WTC11 (cell line): ENCODE measurements at regions not wholly inside any gene's neighbourhood (a gene's known extent, or its start where the extent isn't known, plus 50 kb on each side); places are given as distances from the start of the nearest gene placed in this dataset.

ENCODE experiments used
- ATAC-seq: fragments of 200-7000 bp; cut with Tn5 transposase; 2 replicates; pipeline ENCODE4 v1.10.0; 2021; ENCODE audit warnings: mild to moderate bottlenecking, moderate library complexity
- CTCF ChIA-PET: fragments of 300-600 bp; sonication (Branson Sonifier 250); formaldehyde crosslinking; loops from one replicate; lab custom pipeline; 2021; ENCODE audit warnings: antibody characterized with exemption; lab: Charles Lee
- POLR2A ChIA-PET: fragments of 350-600 bp; sonication (Branson Sonifier 250); formaldehyde crosslinking; loops from one replicate; lab custom pipeline; 2021; ENCODE audit warnings: antibody characterized with exemption; lab: Charles Lee
- DNase-seq: peaks from one replicate; pipeline ENCODE4 v3.0.0; 2021; ENCODE audit warnings: low spot score
- H3K27ac Mint-ChIP-seq: 2 replicates; pipeline ENCODE4 v1.8.0; 2021; ENCODE audit warnings: mixed read lengths
- H3K27me3 Mint-ChIP-seq: 2 replicates; pipeline ENCODE4 v1.8.0; 2021; ENCODE audit warnings: low read depth, mild to moderate bottlenecking, moderate library complexity, mixed read lengths
- H3K36me3 Mint-ChIP-seq: 2 replicates; pipeline ENCODE4 v1.8.0; 2021; ENCODE audit warnings: mixed read lengths
- H3K4me1 Mint-ChIP-seq: 2 replicates; pipeline ENCODE4 v1.8.0; 2022; ENCODE audit warnings: mixed read lengths
- H3K4me3 Mint-ChIP-seq: 2 replicates; pipeline ENCODE4 v1.8.0; 2021; ENCODE audit warnings: mild to moderate bottlenecking, moderate library complexity, mixed read lengths
- H3K9me3 Mint-ChIP-seq: 2 replicates; pipeline ENCODE4 v1.8.0; 2021; ENCODE audit warnings: mixed read lengths
- ATF1 ChIP-seq: sonication (generic); formaldehyde crosslinking; IDR thresholded peaks from 2 replicates; pipeline ENCODE4 v1.8.1; 2023; ENCODE audit warnings: mild to moderate bottlenecking, moderate library complexity, missing genetic modification reagents
- ATF2 ChIP-seq: sonication (generic); formaldehyde crosslinking; IDR thresholded peaks from 2 replicates; pipeline ENCODE4 v1.8.1; 2022; ENCODE audit warnings: low read depth, missing genetic modification reagents, borderline replicate concordance
- ATF6 ChIP-seq: sonication (generic); formaldehyde crosslinking; IDR thresholded peaks from 2 replicates; pipeline ENCODE4 v1.8.1; 2023; ENCODE audit warnings: mild to moderate bottlenecking, missing genetic modification reagents
- FOXJ3 ChIP-seq: sonication (generic); formaldehyde crosslinking; IDR thresholded peaks from 2 replicates; pipeline ENCODE4 v1.9.0; 2021; ENCODE audit warnings: missing genetic modification reagents, mild to moderate bottlenecking, borderline replicate concordance
- FOXP4 ChIP-seq: sonication (generic); formaldehyde crosslinking; IDR thresholded peaks from 2 replicates; pipeline ENCODE4 v1.8.0; 2022; ENCODE audit warnings: mild to moderate bottlenecking, missing genetic modification reagents
- GABPB1 ChIP-seq: sonication (generic); formaldehyde crosslinking; IDR thresholded peaks from 2 replicates; pipeline ENCODE4 v1.8.1; 2023; ENCODE audit warnings: mild to moderate bottlenecking, missing genetic modification reagents
- MYBL2 ChIP-seq: sonication (generic); formaldehyde crosslinking; IDR thresholded peaks from 2 replicates; pipeline ENCODE4 v1.8.1; 2023; ENCODE audit warnings: mild to moderate bottlenecking, moderate library complexity, missing genetic modification reagents
- PREB ChIP-seq: sonication (generic); formaldehyde crosslinking; IDR thresholded peaks from 2 replicates; pipeline ENCODE4 v1.8.1; 2022; ENCODE audit warnings: mild to moderate bottlenecking, missing genetic modification reagents, moderate library complexity, borderline replicate concordance
- TP53 ChIP-seq: sonication (generic); formaldehyde crosslinking; IDR thresholded peaks from 2 replicates; pipeline ENCODE4 v1.8.1; 2023; ENCODE audit warnings: mild to moderate bottlenecking, missing genetic modification reagents
- ZMAT4 ChIP-seq: fragments of 250-450 bp; sonication (Bioruptor Pico); IDR thresholded peaks from 2 replicates; pipeline ENCODE4 v1.9.0; 2021; ENCODE audit warnings: mild to moderate bottlenecking
- ZNF219 ChIP-seq: sonication (generic); formaldehyde crosslinking; IDR thresholded peaks from 2 replicates; pipeline ENCODE4 v1.8.0; 2023; ENCODE audit warnings: missing genetic modification reagents, mild to moderate bottlenecking, borderline replicate concordance
- ZNF232 ChIP-seq: sonication (generic); formaldehyde crosslinking; IDR thresholded peaks from 2 replicates; pipeline ENCODE4 v1.8.0; 2022; ENCODE audit warnings: mild to moderate bottlenecking, missing genetic modification reagents
- ZNF263 ChIP-seq: sonication (generic); formaldehyde crosslinking; IDR thresholded peaks from 2 replicates; pipeline ENCODE4 v1.8.1; 2022; ENCODE audit warnings: low read depth, mild to moderate bottlenecking, moderate library complexity, missing genetic modification reagents
- ZNF317 ChIP-seq: sonication (generic); formaldehyde crosslinking; IDR thresholded peaks from 2 replicates; pipeline ENCODE4 v1.8.1; 2023; ENCODE audit warnings: low read depth, mild to moderate bottlenecking, moderate library complexity, missing genetic modification reagents, borderline replicate concordance
- ZNF425 ChIP-seq: fragments of 250-450 bp; sonication (Bioruptor Pico); conservative IDR thresholded peaks from 2 replicates; pipeline ENCODE4 v1.9.0; 2021; ENCODE audit warnings: mild to moderate bottlenecking
- ZNF671 ChIP-seq: fragments of 250-450 bp; sonication (Bioruptor Pico); IDR thresholded peaks from 2 replicates; pipeline ENCODE4 v1.8.0; 2021; ENCODE audit warnings: mild to moderate bottlenecking
- TF ChIP-seq, protein P1 (sequence below): sonication (generic); formaldehyde crosslinking; IDR thresholded peaks from 2 replicates; pipeline ENCODE4 v1.8.1; 2023; ENCODE audit warnings: mild to moderate bottlenecking, missing genetic modification reagents, moderate library complexity
- TF ChIP-seq, protein P2 (sequence below): sonication (generic); formaldehyde crosslinking; IDR thresholded peaks from 2 replicates; pipeline ENCODE4 v1.8.0; 2022; ENCODE audit warnings: mild to moderate bottlenecking, missing genetic modification reagents
- TF ChIP-seq, protein P3 (sequence below): fragments of 250-450 bp; sonication (Bioruptor Pico); IDR thresholded peaks from 2 replicates; pipeline ENCODE4 v1.8.0; 2021; ENCODE audit warnings: mild to moderate bottlenecking

DNA sequence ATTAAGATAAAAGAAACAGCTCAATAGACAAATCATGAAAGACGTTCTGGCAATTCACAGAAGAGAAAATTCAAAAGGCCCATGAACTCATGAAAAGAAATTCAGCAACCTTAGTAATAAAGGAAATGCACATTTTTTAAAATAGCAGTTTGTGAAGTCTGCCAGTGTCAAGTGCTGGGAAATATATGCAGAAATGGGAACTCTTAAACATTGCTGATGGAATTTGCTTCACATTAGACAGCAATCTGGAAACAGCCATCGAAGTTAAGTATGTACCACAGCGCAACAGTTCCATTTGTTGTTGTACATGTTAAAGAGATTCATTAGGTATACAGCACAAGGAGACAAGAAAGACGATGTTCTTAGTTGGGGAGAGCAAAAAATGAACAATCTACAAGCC is 319.4 kb upstream of the SALL1 start (continued):
- TF ChIP-seq, protein P1, sequence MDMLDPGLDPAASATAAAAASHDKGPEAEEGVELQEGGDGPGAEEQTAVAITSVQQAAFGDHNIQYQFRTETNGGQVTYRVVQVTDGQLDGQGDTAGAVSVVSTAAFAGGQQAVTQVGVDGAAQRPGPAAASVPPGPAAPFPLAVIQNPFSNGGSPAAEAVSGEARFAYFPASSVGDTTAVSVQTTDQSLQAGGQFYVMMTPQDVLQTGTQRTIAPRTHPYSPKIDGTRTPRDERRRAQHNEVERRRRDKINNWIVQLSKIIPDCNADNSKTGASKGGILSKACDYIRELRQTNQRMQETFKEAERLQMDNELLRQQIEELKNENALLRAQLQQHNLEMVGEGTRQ: no peak
- TF ChIP-seq ATF2 (CRISPR knock-in tag): no peak
- TF ChIP-seq, protein P2, sequence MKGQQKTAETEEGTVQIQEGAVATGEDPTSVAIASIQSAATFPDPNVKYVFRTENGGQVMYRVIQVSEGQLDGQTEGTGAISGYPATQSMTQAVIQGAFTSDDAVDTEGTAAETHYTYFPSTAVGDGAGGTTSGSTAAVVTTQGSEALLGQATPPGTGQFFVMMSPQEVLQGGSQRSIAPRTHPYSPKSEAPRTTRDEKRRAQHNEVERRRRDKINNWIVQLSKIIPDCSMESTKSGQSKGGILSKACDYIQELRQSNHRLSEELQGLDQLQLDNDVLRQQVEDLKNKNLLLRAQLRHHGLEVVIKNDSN (CRISPR knock-in tag): no peak
- TF ChIP-seq ZNF671 (CRISPR knock-in tag): no peak

- H3K4me3 Mint-ChIP-seq: no peak overlapping the region
- H3K4me1 Mint-ChIP-seq: peaks cover 30% of the 10 kb centered on the region
- ATAC-seq: no peak
- ChIA-PET CTCF (no interaction called here), POLR2A (no interaction called here)
- TF ChIP-seq ATF1 (CRISPR knock-in tag) (no peak), PREB (CRISPR knock-in tag) (no peak), ZNF425 (no peak)
- no peaks in the 10 kb centered on the region; the same call in 1 of the 2 replicates for H3K27me3 Mint-ChIP-seq
- no peaks in the 10 kb centered on the region for H3K36me3 Mint-ChIP-seq
- H3K9me3 Mint-ChIP-seq: no peaks in the 10 kb centered on the region
- no peak overlapping the region for H3K27ac Mint-ChIP-seq
- DNase-seq: no peak
These were observed 313.9 kb upstream of the SALL1 start for GRCh38 chr16:51464996-51465395.

- Mint-ChIP-seq H3K27ac (no peak overlapping the region), H3K9me3 (no peaks in the 10 kb centered on the region), H3K4me1 (peaks cover 29% of the 10 kb centered on the region), H3K4me3 (no peak overlapping the region), H3K36me3 (no peaks in the 10 kb centered on the region), H3K27me3 (no peaks in the 10 kb centered on the region; the same call in 1 of the 2 replicates)
- DNase-seq (no peak), ATAC-seq (no peak)
- ChIA-PET CTCF (no interaction called here), POLR2A (no interaction called here)
- TF ChIP-seq, protein P3, sequence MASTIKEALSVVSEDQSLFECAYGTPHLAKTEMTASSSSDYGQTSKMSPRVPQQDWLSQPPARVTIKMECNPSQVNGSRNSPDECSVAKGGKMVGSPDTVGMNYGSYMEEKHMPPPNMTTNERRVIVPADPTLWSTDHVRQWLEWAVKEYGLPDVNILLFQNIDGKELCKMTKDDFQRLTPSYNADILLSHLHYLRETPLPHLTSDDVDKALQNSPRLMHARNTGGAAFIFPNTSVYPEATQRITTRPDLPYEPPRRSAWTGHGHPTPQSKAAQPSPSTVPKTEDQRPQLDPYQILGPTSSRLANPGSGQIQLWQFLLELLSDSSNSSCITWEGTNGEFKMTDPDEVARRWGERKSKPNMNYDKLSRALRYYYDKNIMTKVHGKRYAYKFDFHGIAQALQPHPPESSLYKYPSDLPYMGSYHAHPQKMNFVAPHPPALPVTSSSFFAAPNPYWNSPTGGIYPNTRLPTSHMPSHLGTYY: no peak
- TF ChIP-seq ZNF317 (CRISPR knock-in tag) (no peak), FOXJ3 (no peak), ZNF232 (no peak), ZNF219 (CRISPR knock-in tag) (no peak), FOXP4 (no peak), TP53 (CRISPR knock-in tag) (no peak), ZMAT4 (CRISPR knock-in tag) (no peak), ZNF263 (CRISPR knock-in tag) (no peak), MYBL2 (CRISPR knock-in tag) (no peak), ATF6 (no peak), GABPB1 (CRISPR knock-in tag) (no peak)
These were observed 310.2 kb upstream of the SALL1 start for GRCh38 chr16:51461255-51461654.
